Activated CD4-positive, alpha-beta T cell treated with anti-CD3 and anti-CD28 coated beads, Interleukin-2, amount 50 U/mL, for 16 hours (primary cell): ENCODE measurements at regions not wholly inside any gene's neighbourhood (a gene's known extent, or its start where the extent isn't known, plus 50 kb on each side); places are given as distances from the start of the nearest gene placed in this dataset.

ENCODE experiments used
- DNase-seq: peaks from one replicate; pipeline ENCODE4 v3.0.0-alpha.2; 2020

DNA sequence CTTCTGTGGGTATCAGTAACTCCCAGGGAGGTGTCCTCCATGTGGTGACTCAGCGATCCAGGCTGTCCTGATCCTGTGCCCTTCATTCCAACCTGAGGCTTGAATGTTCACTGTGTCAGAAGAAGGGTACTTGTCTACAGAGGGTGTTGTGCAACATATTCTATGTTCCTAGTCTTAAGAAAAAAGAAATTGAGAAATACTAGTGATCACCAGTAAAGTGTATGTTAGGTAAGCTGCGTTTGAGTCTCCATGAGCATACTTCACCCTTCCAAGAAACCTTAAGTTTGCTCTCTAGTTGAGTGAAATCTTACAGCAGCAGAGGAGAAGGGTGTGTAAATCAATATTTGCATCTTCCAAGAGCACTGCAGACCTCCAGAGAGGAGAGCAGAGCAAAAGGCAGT is 122.2 kb upstream of the SLC24A5 start:
- DNase-seq: no peak

- no peak for DNase-seq
These were observed 119.3 kb upstream of the SLC24A5 start for GRCh38 chr15:48001393-48002039.

DNA sequence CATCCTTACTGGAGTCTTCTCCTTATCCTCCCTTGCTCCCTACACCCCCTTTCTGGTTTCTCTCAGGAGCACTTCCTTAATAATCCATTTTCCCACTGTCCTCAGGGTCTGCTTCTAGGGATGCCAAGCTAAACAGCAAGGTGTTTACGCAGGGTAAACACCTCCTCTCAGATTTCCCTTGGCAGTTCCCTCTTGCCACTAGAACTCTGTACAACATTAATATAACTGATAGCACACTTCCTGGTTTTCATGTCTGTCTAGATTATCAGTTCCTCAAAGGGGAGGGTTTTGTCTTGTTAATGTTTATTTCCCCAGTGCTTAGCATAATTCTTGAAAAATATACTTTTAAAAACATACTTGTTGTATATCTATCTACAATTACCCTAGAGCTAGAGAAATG is 118.0 kb upstream of the SLC24A5 start:
- no peak for DNase-seq

GRCh38 chr15:48003441-48003840 is 117.3 kb upstream of the SLC24A5 start:
- DNase-seq: no peak

GRCh38 chr15:48005077-48005476 is 115.7 kb upstream of the SLC24A5 start:
- no peak for DNase-seq

DNA sequence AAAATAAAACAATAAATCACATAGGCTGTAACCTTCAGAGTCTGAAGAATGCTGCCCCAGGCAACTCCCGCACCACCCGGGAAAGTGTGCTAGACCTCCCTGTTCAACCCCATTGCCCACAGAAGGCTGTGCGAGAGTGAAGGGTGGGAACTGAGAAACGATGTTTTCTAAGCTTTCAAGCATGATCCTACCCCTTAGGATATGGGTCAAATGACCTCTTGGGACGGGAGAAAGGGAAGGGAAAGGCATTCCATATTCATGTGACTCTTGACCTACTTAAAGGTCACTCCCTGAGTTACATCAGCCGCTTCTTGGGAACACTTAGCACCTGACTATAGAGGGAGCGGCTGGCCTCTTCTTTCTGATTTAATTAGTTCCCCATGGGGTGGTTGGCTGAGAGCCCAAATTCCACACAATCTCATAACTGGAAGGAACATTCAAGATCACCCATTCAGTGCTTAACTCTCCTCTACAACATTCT is 114.7 kb upstream of the SLC24A5 start:
- no peak for DNase-seq

DNA sequence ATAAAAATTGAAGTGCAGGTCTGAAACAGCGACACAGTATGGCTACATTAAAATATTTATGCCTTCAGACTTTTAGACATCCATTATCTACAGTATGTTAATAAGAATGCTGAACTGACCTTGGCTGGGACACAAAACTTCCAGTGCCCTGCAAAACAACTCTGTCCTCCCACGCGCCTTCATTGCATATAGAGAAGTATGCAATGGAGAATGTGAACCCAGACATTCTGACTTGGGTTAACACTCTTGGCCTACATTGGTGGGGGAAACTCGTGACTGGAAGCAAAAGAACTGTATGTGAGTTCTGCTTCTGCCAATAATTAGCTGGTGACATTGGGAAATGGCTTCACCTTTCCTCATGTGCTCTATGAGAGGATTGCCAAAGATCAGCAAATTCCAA is 110.5 kb upstream of the SLC24A5 start:
- no peak for DNase-seq

- no peak for DNase-seq
These were observed 108.6 kb upstream of the SLC24A5 start for GRCh38 chr15:48012191-48012590.

DNA sequence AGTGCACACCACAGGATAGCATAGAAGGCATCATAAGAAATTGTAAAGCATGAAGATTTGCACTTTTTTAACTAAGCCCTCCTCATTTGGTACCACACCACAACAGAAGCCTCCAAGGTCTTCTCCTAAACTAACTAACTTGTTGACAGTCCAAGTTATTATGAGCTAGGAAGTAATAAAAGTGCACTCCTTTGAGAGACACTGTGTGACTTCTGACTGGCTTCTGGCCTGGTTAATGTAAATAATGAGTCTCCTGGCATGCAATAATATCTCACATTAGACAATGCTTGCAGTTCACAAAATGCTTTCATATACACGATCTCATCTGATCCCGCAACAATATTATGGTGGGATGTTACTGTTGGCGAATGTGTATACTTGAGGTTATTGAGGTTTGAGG is 103.9 kb upstream of the SLC24A5 start:
- DNase-seq: no peak

- DNase-seq: no peak
These were observed 103.0 kb upstream of the SLC24A5 start for GRCh38 chr15:48017747-48018146.

GRCh38 chr15:48020166-48020565 is 100.6 kb upstream of the SLC24A5 start:
- DNase-seq: no peak

GRCh38 chr15:48021336-48022086 is 99.3 kb upstream of the SLC24A5 start:
- no peak for DNase-seq

DNA sequence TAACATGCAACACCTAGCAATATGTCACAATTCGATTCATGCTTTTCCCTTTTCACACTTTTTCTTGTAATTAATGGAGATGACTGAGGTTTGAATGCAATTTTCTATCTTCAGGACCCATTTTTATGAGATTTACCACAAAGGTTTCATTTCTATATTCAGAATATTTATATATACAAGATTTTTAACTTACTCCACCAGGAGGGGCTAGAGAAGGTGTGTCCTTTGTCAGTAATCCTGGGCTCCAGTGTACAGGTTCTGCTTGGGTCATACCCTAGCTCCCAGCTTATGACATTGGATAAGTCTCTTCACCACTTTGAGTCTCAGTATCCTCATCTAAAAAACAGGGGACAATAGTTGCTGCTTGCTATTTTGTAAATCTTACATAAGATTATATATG is 95.7 kb upstream of the SLC24A5 start:
- no peak for DNase-seq

DNA sequence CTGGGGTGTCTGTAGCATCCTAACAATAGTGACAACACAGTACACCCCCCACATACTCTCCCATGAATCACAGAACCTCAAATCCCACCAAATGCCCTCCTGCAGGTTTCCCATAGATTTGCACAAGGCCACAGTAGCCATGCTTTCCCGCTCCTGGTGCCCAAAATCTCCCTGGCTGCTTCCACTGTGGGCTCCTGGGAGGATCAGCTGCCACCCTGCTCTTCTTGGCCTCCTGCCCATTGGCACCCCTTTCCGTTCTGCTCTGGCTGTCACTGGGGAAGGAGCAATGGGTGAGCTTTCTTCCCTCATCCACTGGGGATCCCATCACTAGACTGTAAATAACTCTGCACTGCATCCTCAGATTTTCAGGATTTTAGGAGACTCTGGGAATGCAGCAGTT is 92.1 kb upstream of the SLC24A5 start:
- DNase-seq: no peak

GRCh38 chr15:48029642-48030041 is 91.1 kb upstream of the SLC24A5 start:
- no peak for DNase-seq

- DNase-seq: no peak
These were observed 89.3 kb upstream of the SLC24A5 start for GRCh38 chr15:48031466-48031865.

DNA sequence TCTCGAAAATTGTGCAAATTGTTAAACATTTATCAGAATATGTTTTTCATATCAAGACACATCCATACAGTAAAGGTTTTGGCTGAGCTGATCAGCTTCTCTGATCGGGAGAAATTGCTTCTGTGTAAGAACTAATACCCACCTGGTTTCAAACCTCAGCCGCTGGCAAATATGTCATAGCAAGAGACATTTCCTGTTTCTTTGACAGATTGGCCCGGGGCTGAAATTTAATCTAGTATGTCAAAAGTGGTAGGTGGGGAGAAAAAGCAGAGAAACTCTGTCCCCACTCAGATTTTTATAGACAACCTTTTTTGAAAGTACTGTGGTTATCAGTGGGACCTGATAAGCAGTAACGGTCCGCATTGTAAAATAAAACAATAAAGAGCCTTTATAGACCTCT is 88.8 kb upstream of the SLC24A5 start:
- no peak for DNase-seq

GRCh38 chr15:48032911-48033310 is 87.9 kb upstream of the SLC24A5 start:
- DNase-seq: no peak

DNA sequence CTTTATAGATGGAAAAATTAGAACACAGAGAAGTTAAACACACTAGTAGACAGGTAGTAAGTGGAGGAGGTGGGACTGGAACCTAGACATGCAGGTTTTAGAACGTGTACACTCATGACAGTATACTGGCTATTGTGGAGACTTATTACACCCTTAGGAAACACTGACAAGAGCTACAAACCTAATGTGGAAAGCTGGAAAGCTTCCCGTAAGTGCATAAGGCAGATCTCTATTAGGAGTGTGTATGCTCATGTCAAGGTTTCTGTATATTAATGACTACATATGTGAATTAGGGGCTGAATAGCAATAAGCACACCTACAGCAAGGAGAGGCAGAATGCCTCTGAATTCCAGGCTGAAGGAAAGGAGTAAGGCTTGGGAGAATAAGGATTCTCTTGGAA is 82.6 kb upstream of the SLC24A5 start:
- no peak for DNase-seq

GRCh38 chr15:48040166-48040817 is 80.5 kb upstream of the SLC24A5 start:
- peak; percentile 2 for DNase-seq

DNA sequence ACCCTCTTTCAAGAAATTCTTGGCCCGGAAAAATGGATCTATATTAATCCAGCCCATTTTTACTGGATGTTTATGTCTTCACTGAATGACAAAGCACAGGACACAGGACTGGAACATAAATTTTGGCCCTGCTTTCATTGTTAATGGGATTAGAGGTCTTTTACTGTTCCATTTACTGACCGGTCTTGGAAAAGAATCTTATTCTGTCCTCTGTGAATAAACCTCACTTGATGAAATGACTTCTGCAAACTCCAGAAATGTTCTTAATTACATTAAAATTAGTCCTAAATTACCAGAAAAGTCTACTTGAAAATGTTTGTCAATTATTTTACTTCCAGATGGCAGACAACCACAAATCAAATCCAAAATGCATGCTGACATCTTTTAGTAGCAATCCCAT is 79.3 kb upstream of the SLC24A5 start:
- DNase-seq: no peak

DNA sequence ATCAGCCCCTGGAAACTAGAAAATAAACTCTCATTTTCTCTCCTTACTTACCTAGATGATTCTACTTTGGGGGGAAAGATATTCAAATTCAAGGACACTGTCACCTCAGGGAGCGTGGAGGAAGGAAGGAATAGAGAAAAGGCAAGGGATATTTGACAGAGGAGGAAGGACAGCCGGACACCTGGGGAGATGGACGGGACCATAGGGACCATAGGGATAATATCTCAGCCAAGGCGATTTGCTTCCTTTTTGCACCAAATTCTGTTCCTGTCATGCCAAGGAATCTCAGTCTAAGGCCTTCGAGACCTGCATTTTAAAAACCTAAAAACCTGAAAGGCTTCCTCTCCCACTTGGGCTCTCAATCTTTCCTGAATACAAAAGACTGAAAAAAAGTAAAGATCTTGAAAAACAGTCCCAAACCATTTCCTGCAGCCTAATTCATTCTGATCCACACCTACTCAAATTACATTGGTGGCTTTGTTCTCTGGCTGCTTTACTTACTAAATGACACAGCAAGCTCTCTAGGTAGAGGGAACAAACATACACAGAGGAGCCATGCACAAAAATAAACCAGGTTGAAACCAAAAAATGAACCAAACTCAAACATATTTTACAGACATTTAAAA is 73.9 kb upstream of the SLC24A5 start:
- no peak for DNase-seq

DNA sequence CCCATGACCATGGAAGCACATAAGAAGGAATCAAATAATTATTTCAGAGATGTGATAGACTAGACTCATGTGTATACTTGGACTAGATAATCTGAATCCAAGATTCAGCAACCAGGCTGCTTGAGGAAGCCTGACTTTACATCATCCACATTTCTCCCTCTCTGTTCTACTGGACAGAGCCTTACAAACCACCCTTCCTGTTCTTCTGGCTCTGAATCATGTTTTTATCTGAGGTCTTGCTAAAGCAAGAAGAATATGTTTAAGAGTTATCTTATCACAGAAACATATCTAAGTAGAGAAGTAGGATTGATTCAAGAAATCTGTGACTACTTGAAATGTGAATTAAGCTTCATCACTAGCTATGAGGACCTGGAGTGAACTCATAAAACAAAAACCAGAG is 71.1 kb upstream of the SLC24A5 start:
- no peak for DNase-seq

- no peak for DNase-seq
These were observed 67.8 kb upstream of the SLC24A5 start for GRCh38 chr15:48052946-48053345.
